ENCODE measurements at regions not wholly inside any gene's neighbourhood (a gene's known extent, or its start where the extent isn't known, plus 50 kb on each side); places are given as distances from the start of the nearest gene placed in this dataset.

DNA sequence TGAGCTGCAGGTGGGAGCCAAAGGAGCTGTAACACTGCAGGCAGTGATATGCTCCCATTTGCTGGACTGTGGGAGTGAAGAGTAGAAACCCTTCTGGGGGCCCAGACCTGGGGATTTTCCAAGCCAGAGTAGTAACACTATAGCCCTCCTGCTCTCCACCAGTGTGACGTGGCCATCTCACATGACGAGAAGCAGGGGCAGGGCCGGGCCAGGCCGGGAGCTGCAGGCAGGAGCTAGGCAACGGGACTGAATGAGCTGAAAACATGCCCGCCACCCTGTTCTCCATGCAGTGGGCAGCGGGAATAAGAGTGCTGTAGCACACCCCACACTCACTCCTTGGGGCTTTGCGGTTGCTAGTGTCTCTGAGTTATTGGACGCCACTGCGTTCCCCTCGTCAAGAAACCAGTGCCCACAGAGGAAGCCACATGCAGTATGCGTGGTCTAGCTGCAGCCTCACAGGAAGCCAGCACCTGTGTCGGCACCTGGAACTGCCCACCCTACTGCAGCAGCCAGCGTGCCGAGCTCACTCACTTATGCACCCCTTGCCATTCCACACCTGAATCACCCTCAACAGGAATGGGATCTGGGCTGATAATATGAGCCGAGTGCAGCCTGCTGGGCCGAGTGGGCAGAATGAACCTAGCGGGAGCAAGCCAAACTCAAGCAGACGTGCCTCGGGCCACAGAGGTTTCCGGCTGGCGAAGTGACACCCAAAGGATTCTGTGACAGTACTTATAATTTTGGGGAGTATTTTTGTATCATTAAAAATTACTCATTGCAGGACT is 1389.6 kb downstream of the KCNT2 start:
- DNase-seq (ENCODE audit: low spot score): no peak
- POLR2A ChIA-PET: no interaction called here
- intact Hi-C loops (cut with micrococcal nuclease; ENCODE audit: unreplicated experiment): no loop called here
- Histone ChIP-seq H3K9me3 (ENCODE audit: low read length) (no peaks in the 10 kb centered on the region), H3K9me2 (ENCODE audit: insufficient read depth, low read length) (no peaks in the 10 kb centered on the region), H3K27ac (ENCODE audit: low read depth, low read length, poor library complexity, severe bottlenecking) (no peak overlapping the region), H4K20me1 (ENCODE audit: insufficient read depth, low read length) (no peaks in the 10 kb centered on the region), H3K4me2 (ENCODE audit: low read length) (no peak overlapping the region), H3K36me3 (ENCODE audit: insufficient read depth, low read length) (no peaks in the 10 kb centered on the region), H3K79me2 (ENCODE audit: insufficient read depth, low read depth, low read length) (no peaks in the 10 kb centered on the region), H3K4me1 (ENCODE audit: insufficient read depth, low read length, poor library complexity, severe bottlenecking) (no peaks in the 10 kb centered on the region), H2AFZ (ENCODE audit: low read length) (no peak overlapping the region), H3K4me3 (ENCODE audit: low read depth, low read length, poor library complexity, severe bottlenecking) (no peak overlapping the region)
- CTCF ChIA-PET (ENCODE audit: unreplicated experiment): no interaction called here
- TF ChIP-seq EZH2phosphoT487 (IDR thresholded peaks at IDR 0.05; ENCODE audit: borderline replicate concordance, low read depth, low read length): no peak
- TF ChIP-seq, protein P1, sequence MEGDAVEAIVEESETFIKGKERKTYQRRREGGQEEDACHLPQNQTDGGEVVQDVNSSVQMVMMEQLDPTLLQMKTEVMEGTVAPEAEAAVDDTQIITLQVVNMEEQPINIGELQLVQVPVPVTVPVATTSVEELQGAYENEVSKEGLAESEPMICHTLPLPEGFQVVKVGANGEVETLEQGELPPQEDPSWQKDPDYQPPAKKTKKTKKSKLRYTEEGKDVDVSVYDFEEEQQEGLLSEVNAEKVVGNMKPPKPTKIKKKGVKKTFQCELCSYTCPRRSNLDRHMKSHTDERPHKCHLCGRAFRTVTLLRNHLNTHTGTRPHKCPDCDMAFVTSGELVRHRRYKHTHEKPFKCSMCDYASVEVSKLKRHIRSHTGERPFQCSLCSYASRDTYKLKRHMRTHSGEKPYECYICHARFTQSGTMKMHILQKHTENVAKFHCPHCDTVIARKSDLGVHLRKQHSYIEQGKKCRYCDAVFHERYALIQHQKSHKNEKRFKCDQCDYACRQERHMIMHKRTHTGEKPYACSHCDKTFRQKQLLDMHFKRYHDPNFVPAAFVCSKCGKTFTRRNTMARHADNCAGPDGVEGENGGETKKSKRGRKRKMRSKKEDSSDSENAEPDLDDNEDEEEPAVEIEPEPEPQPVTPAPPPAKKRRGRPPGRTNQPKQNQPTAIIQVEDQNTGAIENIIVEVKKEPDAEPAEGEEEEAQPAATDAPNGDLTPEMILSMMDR (conservative IDR thresholded peaks at IDR 0.05; ENCODE audit: low read length): no peak
- no TSS peak for BruUV-seq (replicated peaks)

- Histone ChIP-seq H3K9me2 (ENCODE audit: insufficient read depth, low read length) (no peaks in the 10 kb centered on the region), H3K27ac (ENCODE audit: low read depth, low read length, poor library complexity, severe bottlenecking) (no peak overlapping the region), H2AFZ (ENCODE audit: low read length) (no peak overlapping the region), H3K4me2 (ENCODE audit: low read length) (no peak overlapping the region), H4K20me1 (ENCODE audit: insufficient read depth, low read length) (no peaks in the 10 kb centered on the region), H3K9me3 (ENCODE audit: low read length) (no peaks in the 10 kb centered on the region), H3K36me3 (ENCODE audit: insufficient read depth, low read length) (no peaks in the 10 kb centered on the region), H3K4me1 (ENCODE audit: insufficient read depth, low read length, poor library complexity, severe bottlenecking) (no peaks in the 10 kb centered on the region), H3K4me3 (ENCODE audit: low read depth, low read length, poor library complexity, severe bottlenecking) (no peak overlapping the region), H3K79me2 (ENCODE audit: insufficient read depth, low read depth, low read length) (no peaks in the 10 kb centered on the region)
- BruUV-seq (replicated peaks): no TSS peak
- CTCF ChIA-PET (ENCODE audit: unreplicated experiment): no interaction called here
- DNase-seq (ENCODE audit: low spot score): no peak
- intact Hi-C loops (cut with micrococcal nuclease; ENCODE audit: unreplicated experiment): no loop called here
- POLR2A ChIA-PET: no interaction called here
- TF ChIP-seq, protein P1 (conservative IDR thresholded peaks at IDR 0.05; ENCODE audit: low read length): no peak
- no peak for TF ChIP-seq EZH2phosphoT487 (IDR thresholded peaks at IDR 0.05; ENCODE audit: borderline replicate concordance, low read depth, low read length)
Observed at GRCh38 chr1:195202241-195202640, 1406.0 kb downstream of the KCNT2 start.

DNA sequence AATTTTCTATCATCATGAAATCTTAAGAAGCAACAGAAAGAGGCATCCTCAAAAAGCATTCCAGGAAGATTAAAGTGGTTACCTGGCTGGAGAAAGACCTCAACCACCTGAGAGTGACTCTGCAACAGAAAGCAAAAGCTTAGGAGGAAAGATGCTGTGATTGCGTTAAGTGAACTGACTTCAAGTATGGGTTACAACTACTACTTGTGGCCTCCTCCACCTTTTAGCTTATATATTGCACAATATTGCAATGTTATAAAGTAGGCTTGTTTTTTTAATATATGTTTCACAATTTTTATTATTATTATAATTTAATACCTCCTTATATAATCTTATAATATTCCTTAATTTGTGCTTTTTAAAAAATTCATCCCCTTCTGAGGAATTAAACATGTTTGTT is 1407.5 kb downstream of the KCNT2 start:
- H2AFZ ChIP-seq (ENCODE audit: low read length): no peak overlapping the region
- H3K9me2 ChIP-seq (ENCODE audit: insufficient read depth, low read length): no peaks in the 10 kb centered on the region
- H3K4me2 ChIP-seq (ENCODE audit: low read length): no peak overlapping the region
- ChIA-PET POLR2A (no interaction called here), CTCF (ENCODE audit: unreplicated experiment) (no interaction called here)
- no peak overlapping the region for H3K4me3 ChIP-seq (ENCODE audit: low read depth, low read length, poor library complexity, severe bottlenecking)
- H3K79me2 ChIP-seq (ENCODE audit: insufficient read depth, low read depth, low read length): no peaks in the 10 kb centered on the region
- H3K9me3 ChIP-seq (ENCODE audit: low read length): no peaks in the 10 kb centered on the region
- H3K27ac ChIP-seq (ENCODE audit: low read depth, low read length, poor library complexity, severe bottlenecking): no peak overlapping the region
- no TSS peak for BruUV-seq (replicated peaks)
- no peaks in the 10 kb centered on the region for H3K36me3 ChIP-seq (ENCODE audit: insufficient read depth, low read length)
- no peaks in the 10 kb centered on the region for H4K20me1 ChIP-seq (ENCODE audit: insufficient read depth, low read length)
- intact Hi-C loops (cut with micrococcal nuclease; ENCODE audit: unreplicated experiment): no loop called here
- DNase-seq (ENCODE audit: low spot score): no peak
- H3K4me1 ChIP-seq (ENCODE audit: insufficient read depth, low read length, poor library complexity, severe bottlenecking): no peaks in the 10 kb centered on the region
- no peak for TF ChIP-seq EZH2phosphoT487 (IDR thresholded peaks at IDR 0.05; ENCODE audit: borderline replicate concordance, low read depth, low read length)
- TF ChIP-seq, protein P1 (conservative IDR thresholded peaks at IDR 0.05; ENCODE audit: low read length): no peak
